NCI-H82 treated with DMSO at 0.1 percent for 48 hours (cell line): ENCODE measurements at regions not wholly inside any gene's neighbourhood (a gene's known extent, or its start where the extent isn't known, plus 50 kb on each side); places are given as distances from the start of the nearest gene placed in this dataset.

Source experiments
- DNase-seq: peaks from one replicate; lab custom pipeline; 2025; ENCODE audit not compliant: unreplicated experiment; lab: John Stamatoyannopoulos, UW

GRCh38 chr21:27764056-27764455 is 797.2 kb upstream of the ADAMTS5 start:
- DNase-seq, result no peak

- DNase-seq, result no peak
Observed at GRCh38 chr21:27761623-27762022, 794.7 kb upstream of the ADAMTS5 start.

DNA sequence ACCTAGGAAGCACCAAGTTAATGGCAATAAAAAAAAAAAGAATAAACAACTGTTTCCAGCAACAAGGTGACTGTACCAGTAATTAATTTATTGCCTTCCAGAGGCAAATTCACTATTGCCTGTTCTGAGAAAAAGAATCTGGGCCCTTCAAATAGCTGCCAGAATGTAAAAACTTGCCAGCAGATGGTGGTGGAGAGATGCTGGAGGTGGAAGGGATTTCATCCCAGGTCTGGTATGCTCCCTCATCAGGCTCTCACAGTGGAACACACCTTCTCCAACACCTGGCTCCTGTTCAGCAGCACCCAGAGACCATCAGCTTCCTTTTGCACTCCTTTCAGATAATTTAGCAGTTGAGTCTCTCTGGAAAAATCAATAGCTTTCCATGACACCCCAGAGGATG is 792.9 kb upstream of the ADAMTS5 start:
- no peak for DNase-seq

- no peak for DNase-seq
Observed at GRCh38 chr21:27759091-27759659, 792.3 kb upstream of the ADAMTS5 start.

- no peak for DNase-seq
Observed at GRCh38 chr21:27756191-27756590, 789.3 kb upstream of the ADAMTS5 start.

GRCh38 chr21:27743971-27744564 is 777.2 kb upstream of the ADAMTS5 start:
- no peak for DNase-seq

DNA sequence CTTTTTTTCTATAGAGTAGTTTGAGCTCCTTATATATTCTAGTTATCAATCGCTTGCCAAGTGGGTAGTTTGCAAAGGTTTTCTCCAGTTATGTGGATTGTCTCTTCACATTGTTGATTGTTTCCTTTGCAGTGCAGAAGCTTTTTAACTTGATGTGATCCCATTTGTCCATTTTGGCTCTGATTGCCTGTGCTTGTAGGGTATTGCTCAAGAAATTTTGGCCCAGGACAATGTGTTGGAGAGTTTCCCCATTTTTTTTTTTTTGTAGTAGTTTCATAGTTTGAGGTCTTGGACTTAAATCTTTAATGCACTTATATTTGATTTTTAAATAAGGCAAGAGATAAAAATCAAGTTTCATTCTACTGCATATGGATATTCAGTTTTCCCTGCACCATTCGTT is 774.8 kb upstream of the ADAMTS5 start:
- no peak for DNase-seq

DNA sequence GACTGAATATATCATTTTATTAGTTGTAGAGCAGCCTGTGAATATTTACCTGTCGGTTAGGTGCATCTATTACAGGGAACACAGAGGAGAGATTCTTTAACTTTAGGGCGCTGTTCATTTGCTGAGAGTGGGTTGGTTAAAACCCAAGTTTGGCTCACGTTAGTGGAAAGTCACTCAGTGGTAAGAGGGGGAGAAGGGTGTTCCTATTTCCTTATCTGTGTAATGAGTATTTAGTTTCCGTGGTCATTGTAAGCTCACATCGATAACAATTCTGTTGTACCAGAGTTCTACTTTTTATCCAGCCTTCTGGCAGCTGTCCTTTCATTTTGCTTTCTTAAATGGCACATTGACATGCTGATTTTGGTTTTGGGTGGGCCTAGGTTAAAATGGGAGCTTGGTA is 773.2 kb upstream of the ADAMTS5 start:
- DNase-seq, result no peak

DNA sequence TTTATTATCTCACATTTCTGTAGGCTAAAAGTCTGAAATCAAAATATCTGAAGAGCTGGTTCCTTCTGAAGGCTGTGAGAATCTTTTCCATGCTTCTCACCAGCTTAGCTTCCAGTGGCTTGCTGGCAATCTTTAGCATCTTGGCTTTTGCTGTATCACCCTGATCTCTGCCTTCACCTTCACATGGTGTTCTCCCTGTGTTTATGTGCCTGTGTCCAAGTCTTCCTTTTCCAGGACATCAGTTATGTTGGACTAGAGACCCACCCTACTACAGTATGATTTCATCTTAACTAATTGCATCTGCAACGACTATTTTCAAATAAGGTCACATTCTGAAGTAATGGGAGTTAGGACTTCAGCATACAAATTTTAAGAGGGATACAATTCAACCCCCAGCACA is 772.3 kb upstream of the ADAMTS5 start:
- no peak for DNase-seq

DNA sequence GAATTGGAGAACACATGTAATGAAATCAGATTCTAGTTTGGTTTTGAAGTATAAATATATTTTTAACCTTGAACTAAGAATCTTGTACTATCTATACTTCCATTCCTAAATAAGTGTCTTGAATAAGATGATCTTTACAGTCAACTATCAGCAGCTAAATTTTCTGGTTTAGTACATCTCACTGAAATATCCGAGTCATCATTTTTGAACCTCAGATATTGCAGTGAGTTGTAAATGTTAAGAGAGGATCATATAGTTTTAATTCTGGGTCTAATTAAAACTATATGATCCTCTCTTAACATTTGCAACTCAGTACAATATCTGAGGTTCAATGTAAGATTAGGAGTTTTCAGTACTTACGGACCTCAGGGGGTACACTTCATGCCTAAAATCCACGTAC is 768.8 kb upstream of the ADAMTS5 start:
- no peak for DNase-seq

GRCh38 chr21:27734146-27734545 is 767.3 kb upstream of the ADAMTS5 start:
- DNase-seq, result no peak

DNA sequence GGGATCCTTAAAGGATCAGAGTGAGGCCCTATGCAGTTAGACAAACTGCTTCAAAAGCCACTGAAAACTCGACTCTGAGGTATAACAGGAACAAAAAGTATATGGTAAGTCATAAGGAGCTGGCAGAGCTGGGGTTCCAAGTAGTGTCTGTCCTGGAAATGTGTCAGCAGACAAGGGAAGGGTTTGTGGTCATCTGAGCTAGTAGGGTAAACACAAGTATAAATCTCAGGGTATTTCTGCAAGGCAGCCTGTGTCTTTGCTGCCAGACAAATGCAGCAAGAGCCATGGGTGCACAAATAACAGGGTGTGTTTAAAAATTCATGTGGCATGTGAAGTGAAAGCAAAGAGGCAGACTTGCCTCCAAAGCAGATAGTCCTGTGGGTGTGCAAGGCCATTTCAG is 759.0 kb upstream of the ADAMTS5 start:
- DNase-seq, result no peak

DNA sequence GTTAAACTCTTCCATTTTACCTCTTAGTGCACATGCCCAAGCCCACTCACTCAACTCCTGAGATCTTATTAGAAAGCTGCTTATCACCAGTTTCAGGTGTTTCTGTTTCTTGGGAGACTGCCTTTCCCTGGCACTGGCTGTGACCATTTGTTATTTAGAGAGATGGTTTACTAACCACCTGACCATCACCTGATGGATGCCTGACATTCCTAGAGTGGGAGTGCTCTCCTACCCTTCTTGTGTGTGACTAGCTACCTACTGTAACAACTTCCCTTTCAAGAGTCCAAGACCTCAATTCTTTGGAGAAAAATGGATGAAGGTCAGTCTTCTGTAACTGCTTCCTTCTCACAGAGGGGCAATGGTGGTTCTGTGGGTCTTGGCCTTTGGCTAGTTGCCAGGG is 755.2 kb upstream of the ADAMTS5 start:
- no peak for DNase-seq

DNA sequence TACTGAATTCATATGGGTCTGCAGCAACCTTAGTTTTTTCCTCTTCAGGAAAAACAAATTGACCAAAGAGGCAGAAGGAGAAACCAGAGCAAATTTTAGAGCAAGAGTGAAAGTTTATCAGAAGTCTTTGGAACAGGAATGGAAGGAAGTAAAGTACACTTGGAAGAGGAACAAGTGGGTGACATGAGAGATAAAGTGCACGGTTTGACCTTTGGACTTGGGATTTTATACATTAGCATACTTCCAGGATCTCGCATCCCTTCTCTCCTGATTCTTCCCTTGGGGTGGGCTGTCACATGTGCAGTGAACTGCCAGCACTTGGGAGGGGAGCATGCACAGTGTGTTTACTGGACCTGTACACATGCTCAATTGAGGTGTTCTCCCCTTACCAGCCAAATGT is 754.8 kb upstream of the ADAMTS5 start:
- DNase-seq, result no peak

DNA sequence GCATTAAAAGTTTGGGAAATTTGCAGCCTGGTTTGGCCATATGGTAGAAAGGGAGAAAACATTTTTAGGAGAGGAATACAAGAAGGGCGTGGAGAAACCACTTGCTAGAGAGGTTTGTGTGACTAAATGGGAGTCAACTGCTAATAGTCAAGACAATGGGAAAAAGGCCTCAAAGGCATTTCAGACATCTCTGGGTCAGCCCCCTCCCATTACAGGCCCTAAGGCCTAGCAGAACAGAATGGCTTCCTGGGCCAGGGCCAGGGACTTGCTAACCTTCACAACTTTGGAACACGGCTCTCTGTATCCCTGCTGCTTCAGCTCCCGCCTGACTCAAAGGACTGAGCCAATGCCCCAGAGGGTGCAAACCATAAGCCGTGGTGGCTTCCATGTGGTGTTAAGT is 752.3 kb upstream of the ADAMTS5 start:
- DNase-seq, result no peak

DNA sequence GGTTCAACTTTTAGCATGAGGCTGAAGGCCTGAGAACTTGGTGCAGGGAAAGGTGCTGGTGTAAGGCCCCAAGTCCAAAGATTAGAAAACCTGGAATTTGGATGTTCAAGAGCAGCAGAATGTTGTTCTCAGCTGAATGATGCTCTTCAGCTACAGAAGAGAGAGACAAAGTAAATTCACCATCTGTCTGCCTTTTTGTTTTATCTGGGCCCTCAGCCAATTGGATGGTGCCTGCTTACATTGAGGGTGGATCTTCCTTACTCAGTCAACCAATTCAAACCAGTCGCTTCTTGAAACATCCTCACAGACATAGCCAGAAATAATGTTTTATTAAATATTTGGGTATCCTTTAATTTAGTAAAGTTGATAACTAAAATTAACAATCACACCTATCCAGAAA is 748.2 kb upstream of the ADAMTS5 start:
- DNase-seq, result no peak

GRCh38 chr21:27713154-27714109 is 746.5 kb upstream of the ADAMTS5 start:
- no peak for DNase-seq

DNA sequence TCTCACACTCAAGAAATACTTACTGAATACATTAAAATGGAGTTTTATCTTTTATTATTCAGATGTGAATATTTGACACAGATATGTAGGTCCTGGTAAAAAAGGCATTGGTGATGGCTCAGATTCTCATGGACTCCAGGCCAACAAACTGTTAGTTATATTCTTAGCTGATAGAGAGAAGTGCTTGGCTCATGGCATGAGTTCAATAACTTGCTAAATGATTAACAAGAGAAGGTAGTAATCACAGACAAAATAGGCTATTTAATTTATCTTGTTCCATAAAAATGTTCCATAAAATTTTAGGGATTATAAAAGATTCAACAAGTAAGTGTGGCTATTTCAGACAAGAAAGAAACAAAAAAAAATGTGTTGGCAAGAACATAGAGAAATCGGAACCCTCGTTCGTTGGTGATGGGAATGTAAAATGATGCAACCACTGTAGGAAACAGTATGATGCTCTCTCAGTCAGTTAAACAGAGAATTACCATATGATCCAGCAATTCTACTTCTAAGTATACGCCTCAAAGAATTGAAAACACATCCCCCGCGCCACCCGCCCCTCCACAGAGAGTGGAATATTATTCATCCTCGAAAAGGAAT is 737.8 kb upstream of the ADAMTS5 start:
- DNase-seq, result no peak

GRCh38 chr21:27703791-27704190 is 736.9 kb upstream of the ADAMTS5 start:
- DNase-seq, result no peak

DNA sequence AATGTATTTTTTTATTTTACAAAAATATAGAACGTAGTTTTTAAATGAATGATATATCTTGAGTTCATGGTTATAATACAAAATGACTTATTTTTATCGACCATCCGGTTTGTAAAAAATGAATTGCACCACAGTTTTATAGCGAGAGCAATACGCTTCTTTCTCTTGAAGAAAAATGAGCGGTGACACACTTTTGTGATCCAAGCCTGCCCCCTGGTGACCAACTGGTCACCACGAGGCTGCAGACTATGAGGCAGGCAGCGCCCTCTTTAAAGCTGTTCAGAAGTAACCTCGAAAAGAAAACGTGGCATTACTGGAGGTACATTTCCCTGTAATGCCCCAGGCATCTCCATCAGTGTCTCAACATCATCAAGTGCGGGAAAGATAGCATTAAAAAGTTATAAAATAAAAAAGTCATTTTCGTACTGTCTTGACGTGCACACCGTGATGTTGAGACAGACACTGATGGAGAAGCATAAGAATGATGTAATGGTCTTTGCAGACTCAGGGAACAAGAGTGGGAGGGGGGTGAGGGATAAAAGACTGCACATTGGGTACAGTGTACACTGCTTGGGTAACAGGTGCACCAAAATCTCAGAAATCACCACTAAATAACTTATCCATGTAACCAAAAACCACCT is 734.2 kb upstream of the ADAMTS5 start:
- DNase-seq, result no peak

- no peak for DNase-seq
Observed at GRCh38 chr21:27695246-27695645, 728.4 kb upstream of the ADAMTS5 start.
